ENCODE measurements at regions not wholly inside any gene's neighbourhood (a gene's known extent, or its start where the extent isn't known, plus 50 kb on each side); places are given as distances from the start of the nearest gene placed in this dataset.

GRCh38 chr4:123114084-123114914 is 191.9 kb upstream of the NUDT6 start:
- H3K27me3 Mint-ChIP-seq (ENCODE audit: low read depth), result no peaks in the 10 kb centered on the region
- no peak overlapping the region for H3K4me3 Mint-ChIP-seq
- H3K36me3 Mint-ChIP-seq (ENCODE audit: low read depth), result peaks cover 3% of the 10 kb centered on the region
- H3K27ac Mint-ChIP-seq, result no peak overlapping the region
- H3K9me3 Mint-ChIP-seq, result peaks cover 4% of the 10 kb centered on the region
- no peak for DNase-seq (ENCODE audit: low spot score)
- no peaks in the 10 kb centered on the region for H3K4me1 Mint-ChIP-seq (ENCODE audit: low read depth)

GRCh38 chr4:123114915-123115756 is 192.7 kb upstream of the NUDT6 start:
- H3K4me1 Mint-ChIP-seq (ENCODE audit: low read depth), result no peaks in the 10 kb centered on the region
- no peak overlapping the region for H3K4me3 Mint-ChIP-seq
- H3K27ac Mint-ChIP-seq, result no peak overlapping the region
- peaks cover 3% of the 10 kb centered on the region for H3K36me3 Mint-ChIP-seq (ENCODE audit: low read depth)
- H3K27me3 Mint-ChIP-seq (ENCODE audit: low read depth), result no peaks in the 10 kb centered on the region
- no peak for DNase-seq (ENCODE audit: low spot score)
- H3K9me3 Mint-ChIP-seq, result peaks cover 4% of the 10 kb centered on the region

- no peak overlapping the region for H3K27ac Mint-ChIP-seq
- no peaks in the 10 kb centered on the region for H3K27me3 Mint-ChIP-seq (ENCODE audit: low read depth)
- no peaks in the 10 kb centered on the region for H3K4me1 Mint-ChIP-seq (ENCODE audit: low read depth)
- DNase-seq (ENCODE audit: low spot score), result no peak
- peaks cover 4% of the 10 kb centered on the region for H3K9me3 Mint-ChIP-seq
- peaks cover 3% of the 10 kb centered on the region for H3K36me3 Mint-ChIP-seq (ENCODE audit: low read depth)
- no peak overlapping the region for H3K4me3 Mint-ChIP-seq
These were observed 194.0 kb upstream of the NUDT6 start for GRCh38 chr4:123116412-123116811.

GRCh38 chr4:123120473-123120872 is 198.1 kb upstream of the NUDT6 start:
- Mint-ChIP-seq H3K27me3 (ENCODE audit: low read depth) (no peaks in the 10 kb centered on the region), H3K4me3 (no peak overlapping the region), H3K36me3 (ENCODE audit: low read depth) (peaks cover 3% of the 10 kb centered on the region), H3K4me1 (ENCODE audit: low read depth) (no peaks in the 10 kb centered on the region), H3K27ac (no peak overlapping the region), H3K9me3 (no peaks in the 10 kb centered on the region)
- no peak for DNase-seq (ENCODE audit: low spot score)

GRCh38 chr4:123121241-123121907 is 199.0 kb upstream of the NUDT6 start:
- Mint-ChIP-seq H3K4me3 (no peak overlapping the region), H3K27ac (no peak overlapping the region), H3K27me3 (ENCODE audit: low read depth) (no peaks in the 10 kb centered on the region), H3K9me3 (no peaks in the 10 kb centered on the region), H3K36me3 (ENCODE audit: low read depth) (peaks cover 3% of the 10 kb centered on the region), H3K4me1 (ENCODE audit: low read depth) (no peaks in the 10 kb centered on the region)
- DNase-seq (ENCODE audit: low spot score), result no peak

GRCh38 chr4:123125477-123125876 is 203.1 kb upstream of the NUDT6 start:
- H3K9me3 Mint-ChIP-seq, result no peaks in the 10 kb centered on the region
- no peaks in the 10 kb centered on the region for H3K27me3 Mint-ChIP-seq (ENCODE audit: low read depth)
- peaks cover 3% of the 10 kb centered on the region for H3K36me3 Mint-ChIP-seq (ENCODE audit: low read depth)
- H3K27ac Mint-ChIP-seq, result no peak overlapping the region
- no peak for DNase-seq (ENCODE audit: low spot score)
- H3K4me1 Mint-ChIP-seq (ENCODE audit: low read depth), result no peaks in the 10 kb centered on the region
- H3K4me3 Mint-ChIP-seq, result no peak overlapping the region

- Mint-ChIP-seq H3K4me3 (no peak overlapping the region), H3K9me3 (no peaks in the 10 kb centered on the region), H3K27ac (no peak overlapping the region), H3K4me1 (ENCODE audit: low read depth) (no peaks in the 10 kb centered on the region), H3K36me3 (ENCODE audit: low read depth) (peaks cover 3% of the 10 kb centered on the region), H3K27me3 (ENCODE audit: low read depth) (no peaks in the 10 kb centered on the region)
- no peak for DNase-seq (ENCODE audit: low spot score)
These were observed 204.8 kb upstream of the NUDT6 start for GRCh38 chr4:123127218-123127617.

- Mint-ChIP-seq H3K9me3 (no peaks in the 10 kb centered on the region), H3K27ac (no peak overlapping the region), H3K36me3 (ENCODE audit: low read depth) (peaks cover 3% of the 10 kb centered on the region), H3K27me3 (ENCODE audit: low read depth) (no peaks in the 10 kb centered on the region), H3K4me1 (ENCODE audit: low read depth) (no peaks in the 10 kb centered on the region), H3K4me3 (no peak overlapping the region)
- DNase-seq (ENCODE audit: low spot score), result no peak
These were observed 205.5 kb upstream of the NUDT6 start for GRCh38 chr4:123127875-123128274.

- DNase-seq (ENCODE audit: low spot score), result no peak
- Mint-ChIP-seq H3K36me3 (ENCODE audit: low read depth) (no peaks in the 10 kb centered on the region), H3K27ac (no peak overlapping the region), H3K4me1 (ENCODE audit: low read depth) (no peaks in the 10 kb centered on the region), H3K9me3 (no peaks in the 10 kb centered on the region), H3K27me3 (ENCODE audit: low read depth) (no peaks in the 10 kb centered on the region), H3K4me3 (no peak overlapping the region)
These were observed 211.1 kb upstream of the NUDT6 start for GRCh38 chr4:123133397-123134050.

GRCh38 chr4:123144616-123145015 is 222.2 kb upstream of the NUDT6 start:
- H3K27ac Mint-ChIP-seq, result no peak overlapping the region
- no peak overlapping the region for H3K4me3 Mint-ChIP-seq
- H3K27me3 Mint-ChIP-seq (ENCODE audit: low read depth), result no peaks in the 10 kb centered on the region

GRCh38 chr4:123158576-123158975 is 236.2 kb upstream of the NUDT6 start:
- no peaks in the 10 kb centered on the region for H3K9me3 Mint-ChIP-seq
- no peak overlapping the region for H3K4me3 Mint-ChIP-seq
- H3K27ac Mint-ChIP-seq, result no peak overlapping the region
- no peaks in the 10 kb centered on the region for H3K4me1 Mint-ChIP-seq (ENCODE audit: low read depth)
- H3K36me3 Mint-ChIP-seq (ENCODE audit: low read depth), result no peaks in the 10 kb centered on the region
- no peak for DNase-seq (ENCODE audit: low spot score)
- H3K27me3 Mint-ChIP-seq (ENCODE audit: low read depth), result no peaks in the 10 kb centered on the region

More at GRCh38 chr4:123144616-123145015, 222.2 kb upstream of the NUDT6 start:
- Mint-ChIP-seq H3K9me3 (no peaks in the 10 kb centered on the region), H3K36me3 (ENCODE audit: low read depth) (no peaks in the 10 kb centered on the region), H3K4me1 (ENCODE audit: low read depth) (no peaks in the 10 kb centered on the region)
- no peak for DNase-seq (ENCODE audit: low spot score)

GRCh38 chr4:123159479-123159878 is 237.1 kb upstream of the NUDT6 start:
- Mint-ChIP-seq H3K27me3 (ENCODE audit: low read depth) (no peaks in the 10 kb centered on the region), H3K9me3 (no peaks in the 10 kb centered on the region), H3K4me3 (no peak overlapping the region), H3K36me3 (ENCODE audit: low read depth) (no peaks in the 10 kb centered on the region), H3K4me1 (ENCODE audit: low read depth) (no peaks in the 10 kb centered on the region), H3K27ac (no peak overlapping the region)
- DNase-seq (ENCODE audit: low spot score), result no peak

- Mint-ChIP-seq H3K36me3 (ENCODE audit: low read depth) (no peaks in the 10 kb centered on the region), H3K9me3 (no peaks in the 10 kb centered on the region), H3K27me3 (ENCODE audit: low read depth) (no peaks in the 10 kb centered on the region), H3K27ac (no peak overlapping the region), H3K4me1 (ENCODE audit: low read depth) (no peaks in the 10 kb centered on the region), H3K4me3 (no peak overlapping the region)
- no peak for DNase-seq (ENCODE audit: low spot score)
These were observed 233.7 kb upstream of the SPRY1 start for GRCh38 chr4:123162859-123163258.
